ENCODE measurements at regions not wholly inside any gene's neighbourhood (a gene's known extent, or its start where the extent isn't known, plus 50 kb on each side); places are given as distances from the start of the nearest gene placed in this dataset.

DNA sequence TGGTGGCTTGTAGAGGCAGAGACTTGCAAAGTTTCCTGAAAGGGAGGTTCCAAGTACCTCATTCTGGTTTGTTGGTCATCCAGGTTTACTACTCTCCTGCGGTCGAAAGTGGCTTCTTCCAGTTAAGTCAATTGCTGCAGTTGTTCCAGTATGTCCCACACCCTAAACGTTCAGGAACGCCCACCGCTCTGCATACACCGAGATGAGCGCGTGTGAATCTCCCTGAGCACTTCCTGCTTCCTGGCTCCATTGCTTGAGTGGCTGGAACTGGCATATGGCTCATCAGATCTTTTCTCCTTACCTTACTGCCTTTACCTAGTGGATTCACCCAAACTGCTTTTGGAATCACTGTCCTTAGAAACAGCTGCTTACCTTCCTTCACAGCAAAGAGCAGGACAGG is 59.1 kb upstream of the GLIS3 start:
- H2AFZ ChIP-seq (ENCODE audit: control insufficient read depth, low read depth, low read length): no peak overlapping the region
- DNase-seq (ENCODE audit: low read depth, low spot score): no peak
- 65% methylated on average over 8 of the region's 8 CpGs for WGBS (ENCODE audit: insufficient coverage, insufficient replicate concordance, low lambda C conversion rate, missing lambda C conversion rate)
- H3K4me2 ChIP-seq (ENCODE audit: control insufficient read depth, insufficient read depth): no peak overlapping the region
- BruUV-seq (replicated peaks): no TSS peak
- no peaks in the 10 kb centered on the region for H3K36me3 ChIP-seq (ENCODE audit: control insufficient read depth in 2 of 2, insufficient read depth in 2 of 2, low read length in 1 of 2)
- in situ Hi-C loops (cut with MboI): loop anchor here (25.0 kb wide), 1 partner anchor 1497 kb away; no protein-coding TSS in a partner anchor
- no peak overlapping the region for H3K4me3 ChIP-seq
- ChIA-PET SMC1A (ENCODE audit: uncharacterized antibody, unreplicated experiment) (no interaction called here), POLR2A (no interaction called here), RAD21 (ENCODE audit: unreplicated experiment) (no interaction called here), CTCF (no interaction called here)
- H3K27me3 ChIP-seq (replicated peaks in 1 of 2; ENCODE audit: control insufficient read depth in 2 of 2, insufficient read depth in 2 of 2, low read length in 1 of 2): peaks cover 0 to 1% of the 10 kb centered on the region in 2 experiments; a peak in 1 of 4 replicates
- TF ChIP-seq EP300 (IDR thresholded peaks at IDR 0.05; ENCODE audit: borderline replicate concordance in 1 of 2, control insufficient read depth in 1 of 2, low read depth in 2 of 2, low read length in 2 of 2): no peak
- TF ChIP-seq SREBF1 (IDR thresholded peaks at IDR 0.05; ENCODE audit: low read length): no peak
- TF ChIP-seq, protein P1, sequence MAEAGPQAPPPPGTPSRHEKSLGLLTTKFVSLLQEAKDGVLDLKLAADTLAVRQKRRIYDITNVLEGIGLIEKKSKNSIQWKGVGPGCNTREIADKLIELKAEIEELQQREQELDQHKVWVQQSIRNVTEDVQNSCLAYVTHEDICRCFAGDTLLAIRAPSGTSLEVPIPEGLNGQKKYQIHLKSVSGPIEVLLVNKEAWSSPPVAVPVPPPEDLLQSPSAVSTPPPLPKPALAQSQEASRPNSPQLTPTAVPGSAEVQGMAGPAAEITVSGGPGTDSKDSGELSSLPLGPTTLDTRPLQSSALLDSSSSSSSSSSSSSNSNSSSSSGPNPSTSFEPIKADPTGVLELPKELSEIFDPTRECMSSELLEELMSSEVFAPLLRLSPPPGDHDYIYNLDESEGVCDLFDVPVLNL (IDR thresholded peaks at IDR 0.05; ENCODE audit: low read depth, low read length): no peak
- no peak for TF ChIP-seq CREB1 (IDR thresholded peaks at IDR 0.05; ENCODE audit: low read depth)
- TF ChIP-seq SUZ12 (IDR thresholded peaks at IDR 0.05; ENCODE audit: unreplicated experiment): no peak
- TF ChIP-seq, protein P2, sequence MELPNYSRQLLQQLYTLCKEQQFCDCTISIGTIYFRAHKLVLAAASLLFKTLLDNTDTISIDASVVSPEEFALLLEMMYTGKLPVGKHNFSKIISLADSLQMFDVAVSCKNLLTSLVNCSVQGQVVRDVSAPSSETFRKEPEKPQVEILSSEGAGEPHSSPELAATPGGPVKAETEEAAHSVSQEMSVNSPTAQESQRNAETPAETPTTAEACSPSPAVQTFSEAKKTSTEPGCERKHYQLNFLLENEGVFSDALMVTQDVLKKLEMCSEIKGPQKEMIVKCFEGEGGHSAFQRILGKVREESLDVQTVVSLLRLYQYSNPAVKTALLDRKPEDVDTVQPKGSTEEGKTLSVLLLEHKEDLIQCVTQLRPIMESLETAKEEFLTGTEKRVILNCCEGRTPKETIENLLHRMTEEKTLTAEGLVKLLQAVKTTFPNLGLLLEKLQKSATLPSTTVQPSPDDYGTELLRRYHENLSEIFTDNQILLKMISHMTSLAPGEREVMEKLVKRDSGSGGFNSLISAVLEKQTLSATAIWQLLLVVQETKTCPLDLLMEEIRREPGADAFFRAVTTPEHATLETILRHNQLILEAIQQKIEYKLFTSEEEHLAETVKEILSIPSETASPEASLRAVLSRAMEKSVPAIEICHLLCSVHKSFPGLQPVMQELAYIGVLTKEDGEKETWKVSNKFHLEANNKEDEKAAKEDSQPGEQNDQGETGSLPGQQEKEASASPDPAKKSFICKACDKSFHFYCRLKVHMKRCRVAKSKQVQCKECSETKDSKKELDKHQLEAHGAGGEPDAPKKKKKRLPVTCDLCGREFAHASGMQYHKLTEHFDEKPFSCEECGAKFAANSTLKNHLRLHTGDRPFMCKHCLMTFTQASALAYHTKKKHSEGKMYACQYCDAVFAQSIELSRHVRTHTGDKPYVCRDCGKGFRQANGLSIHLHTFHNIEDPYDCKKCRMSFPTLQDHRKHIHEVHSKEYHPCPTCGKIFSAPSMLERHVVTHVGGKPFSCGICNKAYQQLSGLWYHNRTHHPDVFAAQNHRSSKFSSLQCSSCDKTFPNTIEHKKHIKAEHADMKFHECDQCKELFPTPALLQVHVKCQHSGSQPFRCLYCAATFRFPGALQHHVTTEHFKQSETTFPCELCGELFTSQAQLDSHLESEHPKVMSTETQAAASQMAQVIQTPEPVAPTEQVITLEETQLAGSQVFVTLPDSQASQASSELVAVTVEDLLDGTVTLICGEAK (IDR thresholded peaks at IDR 0.05; ENCODE audit: borderline replicate concordance): no peak
- no peaks in the 10 kb centered on the region for H3K79me2 ChIP-seq (ENCODE audit: control insufficient read depth, insufficient read depth, low read length)
- no peak for ATAC-seq
- no peaks in the 10 kb centered on the region for H3K9me3 ChIP-seq (replicated peaks; ENCODE audit: control insufficient read depth, insufficient read depth, low read length)
- H4K20me1 ChIP-seq (ENCODE audit: control insufficient read depth, insufficient read depth): no peaks in the 10 kb centered on the region
- intact Hi-C loops (cut with micrococcal nuclease; ENCODE audit: unreplicated experiment): no loop called here
- H3K4me1 ChIP-seq (ENCODE audit: control insufficient read depth, insufficient read depth, low read length): no peaks in the 10 kb centered on the region
- no peak overlapping the region for H3K27ac ChIP-seq (ENCODE audit: control insufficient read depth, insufficient read depth)
- no peak overlapping the region for H3K9ac ChIP-seq (ENCODE audit: control insufficient read depth, insufficient read depth, low read length)
- no peak for FAIRE-seq
